ENCODE measurements at regions not wholly inside any gene's neighbourhood (a gene's known extent, or its start where the extent isn't known, plus 50 kb on each side); places are given as distances from the start of the nearest gene placed in this dataset.

- Histone ChIP-seq H3K27me3 (ENCODE audit: low read depth, low read length) (no peaks in the 10 kb centered on the region), H3K4me1 (ENCODE audit: low read length) (no peaks in the 10 kb centered on the region)
Measured at GRCh38 chr2:122357998-122358397, 602.5 kb downstream of the TSN start.

GRCh38 chr2:122358729-122359128 lies 603.3 kb downstream of the TSN start:
- Histone ChIP-seq H3K79me2 (ENCODE audit: low read length) (no peaks in the 10 kb centered on the region), H2AFZ (ENCODE audit: low read depth, low read length) (no peak overlapping the region), H3K36me3 (replicated peaks; ENCODE audit: low read depth, low read length) (no peaks in the 10 kb centered on the region), H3K4me3 (ENCODE audit: low read length) (no peak overlapping the region), H3K9me3 (ENCODE audit: insufficient read depth, low read length) (no peaks in the 10 kb centered on the region), H3K4me1 (ENCODE audit: low read length) (no peaks in the 10 kb centered on the region), H3K27ac (ENCODE audit: low read length) (no peak overlapping the region), H3K4me2 (ENCODE audit: low read length) (no peak overlapping the region), H4K20me1 (ENCODE audit: insufficient read depth, low read length) (no peaks in the 10 kb centered on the region), H3K27me3 (ENCODE audit: low read depth, low read length) (no peaks in the 10 kb centered on the region), H3K9ac (ENCODE audit: low read length) (no peak overlapping the region)
- TF ChIP-seq CTCF (IDR thresholded peaks at IDR 0.05; ENCODE audit: low read depth, low read length): no peak
- no peak for TF ChIP-seq EZH2phosphoT487 (IDR thresholded peaks at IDR 0.05; ENCODE audit: low read depth)

More at GRCh38 chr2:122357998-122358397, 602.5 kb downstream of the TSN start:
- Histone ChIP-seq H3K36me3 (replicated peaks; ENCODE audit: low read depth, low read length) (no peaks in the 10 kb centered on the region), H3K4me2 (ENCODE audit: low read length) (no peak overlapping the region), H3K27ac (ENCODE audit: low read length) (no peak overlapping the region), H3K79me2 (ENCODE audit: low read length) (no peaks in the 10 kb centered on the region), H3K9ac (ENCODE audit: low read length) (no peak overlapping the region), H4K20me1 (ENCODE audit: insufficient read depth, low read length) (no peaks in the 10 kb centered on the region), H3K4me3 (ENCODE audit: low read length) (no peak overlapping the region), H3K9me3 (ENCODE audit: insufficient read depth, low read length) (no peaks in the 10 kb centered on the region), H2AFZ (ENCODE audit: low read depth, low read length) (no peak overlapping the region)
- TF ChIP-seq CTCF (IDR thresholded peaks at IDR 0.05; ENCODE audit: low read depth, low read length): no peak

GRCh38 chr2:122363885-122364284 lies 608.4 kb downstream of the TSN start:
- Histone ChIP-seq H3K4me2 (ENCODE audit: low read length) (no peak overlapping the region), H3K9me3 (ENCODE audit: insufficient read depth, low read length) (no peaks in the 10 kb centered on the region), H3K36me3 (replicated peaks; ENCODE audit: low read depth, low read length) (no peaks in the 10 kb centered on the region), H3K79me2 (ENCODE audit: low read length) (no peaks in the 10 kb centered on the region), H3K9ac (ENCODE audit: low read length) (no peak overlapping the region), H2AFZ (ENCODE audit: low read depth, low read length) (no peak overlapping the region), H4K20me1 (ENCODE audit: insufficient read depth, low read length) (no peaks in the 10 kb centered on the region), H3K4me3 (ENCODE audit: low read length) (no peak overlapping the region), H3K4me1 (ENCODE audit: low read length) (no peaks in the 10 kb centered on the region), H3K27me3 (ENCODE audit: low read depth, low read length) (no peaks in the 10 kb centered on the region), H3K27ac (ENCODE audit: low read length) (no peak overlapping the region)
- TF ChIP-seq EZH2phosphoT487 (IDR thresholded peaks at IDR 0.05; ENCODE audit: low read depth): no peak
- no peak for TF ChIP-seq CTCF (IDR thresholded peaks at IDR 0.05; ENCODE audit: low read depth, low read length)

- H3K79me2 ChIP-seq (ENCODE audit: low read length): no peaks in the 10 kb centered on the region
- no peak overlapping the region for H2AFZ ChIP-seq (ENCODE audit: low read depth, low read length)
- no peaks in the 10 kb centered on the region for H4K20me1 ChIP-seq (ENCODE audit: insufficient read depth, low read length)
- H3K4me2 ChIP-seq (ENCODE audit: low read length): no peak overlapping the region
- no peaks in the 10 kb centered on the region for H3K27me3 ChIP-seq (ENCODE audit: low read depth, low read length)
- H3K9ac ChIP-seq (ENCODE audit: low read length): no peak overlapping the region
- TF ChIP-seq CTCF (IDR thresholded peaks at IDR 0.05; ENCODE audit: low read depth, low read length): no peak
- no peak for TF ChIP-seq EZH2phosphoT487 (IDR thresholded peaks at IDR 0.05; ENCODE audit: low read depth)
- H3K36me3 ChIP-seq (replicated peaks; ENCODE audit: low read depth, low read length): no peaks in the 10 kb centered on the region
- H3K9me3 ChIP-seq (ENCODE audit: insufficient read depth, low read length): no peaks in the 10 kb centered on the region
- H3K27ac ChIP-seq (ENCODE audit: low read length): no peak overlapping the region
- H3K4me1 ChIP-seq (ENCODE audit: low read length): no peaks in the 10 kb centered on the region
- H3K4me3 ChIP-seq (ENCODE audit: low read length): no peak overlapping the region
Measured at GRCh38 chr2:122366427-122366826, 611.0 kb downstream of the TSN start.

Data from OCI-LY3 (cell line).